ENCODE measurements at regions not wholly inside any gene's neighbourhood (a gene's known extent, or its start where the extent isn't known, plus 50 kb on each side); places are given as distances from the start of the nearest gene placed in this dataset.

GRCh38 chr2:201969938-201970785, 63.5 kb upstream of the FZD7 start:
- TF ChIP-seq CTCF (optimal IDR thresholded peaks at IDR 0.05 in 1 of 3, IDR thresholded peaks at IDR 0.05 in 1 of 3, conservative IDR thresholded peaks at IDR 0.05 in 1 of 3; ENCODE audit: extremely low read depth in 1 of 3, insufficient read depth in 2 of 3, low read length in 3 of 3) (no peak), EZH2 (IDR thresholded peaks at IDR 0.05; ENCODE audit: low read length) (no peak)
- H3K4me1 ChIP-seq (ENCODE audit: control insufficient read depth, extremely low read depth, insufficient read depth, low read length) = no peaks in the 10 kb centered on the region
- no peak for FAIRE-seq
- H3K79me2 ChIP-seq (ENCODE audit: control insufficient read depth, insufficient read depth, low read length) = no peaks in the 10 kb centered on the region
- no peak overlapping the region for H3K4me3 ChIP-seq (ENCODE audit: control insufficient read depth in 2 of 3, extremely low read depth in 1 of 3, insufficient read depth in 2 of 3, low read depth in 1 of 3, low read length in 3 of 3)
- H2AFZ ChIP-seq (ENCODE audit: control insufficient read depth, low read length) = no peak overlapping the region
- H3K27ac ChIP-seq (ENCODE audit: control insufficient read depth, insufficient read depth, low read length) = no peak overlapping the region
- H3K9ac ChIP-seq (ENCODE audit: control insufficient read depth, extremely low read depth, insufficient read depth, low read length) = no peak overlapping the region
- no peaks in the 10 kb centered on the region for H4K20me1 ChIP-seq (ENCODE audit: control insufficient read depth, extremely low read depth, insufficient read depth, low read length)
- H3K9me1 ChIP-seq (ENCODE audit: control insufficient read depth, extremely low read depth, insufficient read depth, low read length) = no peaks in the 10 kb centered on the region
- no peak overlapping the region for H3K4me2 ChIP-seq (ENCODE audit: control insufficient read depth, extremely low read depth, insufficient read depth, low read depth, low read length)
- no peaks in the 10 kb centered on the region for H3K36me3 ChIP-seq (ENCODE audit: control insufficient read depth in 2 of 2, extremely low read depth in 1 of 2, insufficient read depth in 2 of 2, low read length in 2 of 2)
- DNase-seq (ENCODE audit: low read depth, low spot score) = no peak
- dilution Hi-C loops (cut with MboI; ENCODE audit: extremely low pct_ligation_motif_present, low sequenced_read_pairs) = no loop called here
- no peaks in the 10 kb centered on the region for H3K9me3 ChIP-seq (ENCODE audit: control insufficient read depth, low read depth, low read length)
- H3K27me3 ChIP-seq (ENCODE audit: control insufficient read depth, extremely low read depth, insufficient read depth, low read length) = no peaks in the 10 kb centered on the region

- TF ChIP-seq EZH2 (IDR thresholded peaks at IDR 0.05; ENCODE audit: low read length) (no peak), CTCF (optimal IDR thresholded peaks at IDR 0.05 in 1 of 3, IDR thresholded peaks at IDR 0.05 in 1 of 3, conservative IDR thresholded peaks at IDR 0.05 in 1 of 3; ENCODE audit: extremely low read depth in 1 of 3, insufficient read depth in 2 of 3, low read length in 3 of 3) (no peak)
- H4K20me1 ChIP-seq (ENCODE audit: control insufficient read depth, extremely low read depth, insufficient read depth, low read length) = no peaks in the 10 kb centered on the region
- no peak overlapping the region for H3K27ac ChIP-seq (ENCODE audit: control insufficient read depth, insufficient read depth, low read length)
- DNase-seq (ENCODE audit: low read depth, low spot score) (no peak), FAIRE-seq (no peak)
- no peak overlapping the region for H3K9ac ChIP-seq (ENCODE audit: control insufficient read depth, extremely low read depth, insufficient read depth, low read length)
- no peaks in the 10 kb centered on the region for H3K36me3 ChIP-seq (ENCODE audit: control insufficient read depth in 2 of 2, extremely low read depth in 1 of 2, insufficient read depth in 2 of 2, low read length in 2 of 2)
- H3K9me1 ChIP-seq (ENCODE audit: control insufficient read depth, extremely low read depth, insufficient read depth, low read length) = no peaks in the 10 kb centered on the region
- H3K4me2 ChIP-seq (ENCODE audit: control insufficient read depth, extremely low read depth, insufficient read depth, low read depth, low read length) = no peak overlapping the region
- no peaks in the 10 kb centered on the region for H3K79me2 ChIP-seq (ENCODE audit: control insufficient read depth, insufficient read depth, low read length)
- no peaks in the 10 kb centered on the region for H3K27me3 ChIP-seq (ENCODE audit: control insufficient read depth, extremely low read depth, insufficient read depth, low read length)
- no peaks in the 10 kb centered on the region for H3K4me1 ChIP-seq (ENCODE audit: control insufficient read depth, extremely low read depth, insufficient read depth, low read length)
- H3K9me3 ChIP-seq (ENCODE audit: control insufficient read depth, low read depth, low read length) = no peaks in the 10 kb centered on the region
- no peak overlapping the region for H3K4me3 ChIP-seq (ENCODE audit: control insufficient read depth in 2 of 3, extremely low read depth in 1 of 3, insufficient read depth in 2 of 3, low read depth in 1 of 3, low read length in 3 of 3)
- H2AFZ ChIP-seq (ENCODE audit: control insufficient read depth, low read length) = no peak overlapping the region
- dilution Hi-C loops (cut with MboI; ENCODE audit: extremely low pct_ligation_motif_present, low sequenced_read_pairs) = no loop called here
These were observed 62.9 kb upstream of the FZD7 start for GRCh38 chr2:201970786-201971108.
